NK-92 treated with Interleukin-12 subunit alpha and Interleukin-12 subunit beta, amount 100 ng/mL, for 24 hours (cell line): ENCODE measurements at regions not wholly inside any gene's neighbourhood (a gene's known extent, or its start where the extent isn't known, plus 50 kb on each side); places are given as distances from the start of the nearest gene placed in this dataset.

Experiments used
- DNase-seq: peaks from one replicate; lab custom pipeline; 2025; lab: John Stamatoyannopoulos, UW

GRCh38 chr6:147758303-147758702 lies 249.8 kb downstream of the SAMD5 start:
- no peak for DNase-seq

DNA sequence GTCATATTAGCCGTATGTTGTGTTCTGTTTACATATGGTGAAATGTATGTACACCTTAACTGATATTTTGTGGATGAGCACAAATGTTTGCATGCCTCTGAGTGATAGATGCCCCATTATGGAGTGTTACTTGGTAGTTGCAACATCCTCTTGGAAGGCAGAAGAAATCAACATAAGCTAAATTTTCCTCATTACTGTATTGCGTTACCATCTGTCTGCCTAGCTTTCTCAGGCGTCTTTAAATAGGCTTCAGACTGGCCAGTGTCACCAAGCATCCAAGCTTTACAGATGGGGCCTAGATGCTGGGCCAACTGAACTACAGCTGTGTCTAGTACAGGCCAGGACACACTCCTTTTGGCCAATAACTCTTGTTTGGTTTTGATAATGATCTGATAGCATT lies 250.6 kb downstream of the SAMD5 start:
- no peak for DNase-seq

- DNase-seq, result no peak
Measured at GRCh38 chr6:147759536-147759935, 251.0 kb downstream of the SAMD5 start.

DNA sequence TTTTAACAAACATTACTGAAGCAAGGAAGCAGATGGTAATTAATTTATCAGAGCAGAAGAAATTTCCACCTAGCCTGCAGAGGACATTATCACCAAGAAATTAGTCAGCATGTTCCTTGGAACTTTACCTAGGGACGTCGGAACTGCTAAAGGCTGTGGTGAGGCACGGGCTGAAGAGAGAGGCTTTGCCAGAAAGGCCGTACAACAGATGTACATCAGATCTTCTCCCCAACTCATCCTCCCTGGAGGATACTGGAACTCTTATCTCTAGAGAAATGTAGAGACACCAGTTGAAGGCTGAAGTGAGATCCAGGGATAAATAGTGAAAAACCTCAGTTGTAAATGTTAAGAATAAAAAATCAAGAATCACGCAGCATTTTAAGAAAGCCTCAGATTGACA lies 257.1 kb downstream of the SAMD5 start:
- no peak for DNase-seq

DNA sequence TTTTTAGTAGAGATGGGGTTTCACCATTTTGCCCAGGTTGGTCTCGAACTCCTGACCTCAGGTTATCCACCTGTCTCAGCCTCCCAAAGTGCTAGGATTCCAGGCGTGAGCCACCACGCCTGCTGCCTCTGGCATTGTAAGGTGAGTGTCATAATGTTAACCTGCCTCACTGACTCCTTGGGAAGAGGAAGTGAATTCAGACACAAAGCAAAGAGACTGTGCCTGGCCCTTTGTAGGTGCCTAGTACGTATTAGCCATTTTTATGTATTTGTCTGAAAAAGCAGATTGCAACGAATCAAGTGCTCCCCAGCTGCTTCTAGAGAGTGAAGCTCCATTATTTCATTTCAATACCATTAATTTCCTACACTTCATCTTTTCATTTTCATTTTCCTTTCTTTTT lies 260.5 kb downstream of the SAMD5 start:
- DNase-seq, result no peak

GRCh38 chr6:147769496-147770087 lies 261.1 kb downstream of the SAMD5 start:
- no peak for DNase-seq

DNA sequence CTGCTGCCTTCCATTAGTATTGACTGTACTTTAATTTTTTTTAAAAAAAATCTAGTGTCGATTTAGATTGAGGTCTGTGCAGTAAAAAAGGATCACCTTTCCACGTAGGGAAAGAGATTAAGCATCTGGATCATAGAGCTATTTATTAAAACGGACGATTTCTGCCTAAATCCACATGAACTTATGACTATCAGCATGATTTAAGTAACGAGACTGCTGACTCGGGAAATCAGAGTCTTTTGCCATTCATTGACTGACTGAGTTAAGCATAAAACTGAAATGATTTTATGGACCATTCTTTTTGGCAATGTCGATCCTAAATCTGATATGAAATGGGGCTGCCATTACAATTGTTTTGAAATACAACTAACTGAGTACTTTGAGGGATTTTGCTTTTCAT lies 261.7 kb downstream of the SAMD5 start:
- DNase-seq, result no peak

- DNase-seq, result no peak
Measured at GRCh38 chr6:147772724-147773123, 264.2 kb downstream of the SAMD5 start.

GRCh38 chr6:147774856-147775255 lies 266.4 kb downstream of the SAMD5 start:
- DNase-seq, result no peak

GRCh38 chr6:147776631-147777213 lies 268.2 kb downstream of the SAMD5 start:
- no peak for DNase-seq

DNA sequence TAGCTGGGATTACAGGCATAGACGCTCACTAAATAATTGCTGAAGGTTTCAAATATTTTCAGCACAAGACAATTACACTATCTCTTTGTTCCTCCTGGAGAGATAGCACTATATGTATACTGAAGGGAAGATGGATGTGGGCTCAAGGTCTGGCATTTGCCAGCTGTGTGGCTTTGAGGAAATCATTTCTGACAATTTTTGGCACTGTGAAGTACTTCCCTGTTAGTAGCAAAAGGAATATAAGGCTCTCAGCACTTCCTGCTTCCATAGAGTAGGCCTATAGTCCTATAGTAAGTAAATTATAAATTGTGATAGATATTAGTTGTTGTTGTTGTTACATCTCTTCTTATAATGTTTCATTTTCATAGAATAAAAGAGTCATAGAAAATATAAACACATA lies 271.1 kb downstream of the SAMD5 start:
- no peak for DNase-seq

- DNase-seq, result no peak
Measured at GRCh38 chr6:147782302-147782701, 273.8 kb downstream of the SAMD5 start.

GRCh38 chr6:147784371-147784770 lies 275.9 kb downstream of the SAMD5 start:
- no peak for DNase-seq

- DNase-seq, result no peak
Measured at GRCh38 chr6:147787417-147787816, 278.9 kb downstream of the SAMD5 start.

DNA sequence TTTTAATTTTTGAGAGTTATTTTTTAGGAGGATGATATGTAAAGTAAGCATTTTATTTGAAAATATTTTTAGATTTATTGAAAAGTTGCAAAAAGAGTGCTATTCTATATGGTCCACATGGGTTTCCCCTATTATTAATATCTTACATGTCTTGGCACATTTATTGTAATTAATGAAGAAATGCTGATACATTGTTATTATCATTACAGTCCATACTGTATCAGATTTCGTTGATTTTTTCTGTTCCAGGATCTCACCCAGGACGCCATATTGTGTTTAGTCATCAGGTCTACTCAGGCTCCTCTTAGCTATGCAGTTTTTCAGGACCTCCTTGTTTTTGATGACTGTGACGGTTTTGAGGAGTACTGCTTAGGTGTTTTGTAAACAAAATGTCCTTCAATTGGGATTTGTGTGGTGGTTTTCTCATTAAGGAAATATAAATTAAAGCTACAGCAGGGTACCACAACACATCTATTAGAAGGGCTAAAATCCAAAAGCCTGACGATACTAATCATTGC lies 281.0 kb downstream of the SAMD5 start:
- no peak for DNase-seq

DNA sequence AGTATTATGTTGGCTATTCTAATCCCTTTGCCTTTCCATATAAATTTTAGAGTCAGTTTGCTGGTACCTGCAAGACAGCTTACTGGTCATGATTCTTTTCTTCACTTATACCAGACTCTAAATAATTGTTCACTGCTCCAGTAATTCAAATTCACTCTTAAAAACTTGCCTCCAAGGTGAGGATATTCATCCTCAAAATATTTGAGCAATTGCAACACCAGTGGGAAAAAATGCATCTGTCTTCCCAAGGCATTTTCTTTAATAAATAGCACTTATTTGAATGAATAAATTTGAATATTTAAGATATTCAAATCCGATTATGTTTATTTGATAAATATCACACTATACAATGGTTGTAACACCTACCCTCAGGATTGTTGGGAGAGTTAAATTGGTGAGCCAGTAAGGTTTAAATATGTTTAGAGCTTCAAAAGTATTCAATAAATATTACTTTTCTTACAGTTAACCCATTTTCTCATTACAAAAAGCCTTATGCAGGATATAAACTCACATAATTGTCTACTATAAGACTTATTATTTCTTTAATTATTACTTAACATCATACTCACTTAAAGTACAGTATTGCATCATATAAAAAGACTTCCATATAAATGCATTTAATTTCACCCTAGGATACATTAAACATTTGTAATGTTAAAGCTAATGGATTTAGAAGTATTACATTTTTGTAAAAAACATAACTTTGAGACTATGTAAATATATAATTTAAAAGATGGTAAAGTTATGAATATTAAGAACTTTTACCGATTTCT lies 285.6 kb downstream of the SAMD5 start:
- no peak for DNase-seq

GRCh38 chr6:147802459-147802858 lies 294.0 kb downstream of the SAMD5 start:
- no peak for DNase-seq

DNA sequence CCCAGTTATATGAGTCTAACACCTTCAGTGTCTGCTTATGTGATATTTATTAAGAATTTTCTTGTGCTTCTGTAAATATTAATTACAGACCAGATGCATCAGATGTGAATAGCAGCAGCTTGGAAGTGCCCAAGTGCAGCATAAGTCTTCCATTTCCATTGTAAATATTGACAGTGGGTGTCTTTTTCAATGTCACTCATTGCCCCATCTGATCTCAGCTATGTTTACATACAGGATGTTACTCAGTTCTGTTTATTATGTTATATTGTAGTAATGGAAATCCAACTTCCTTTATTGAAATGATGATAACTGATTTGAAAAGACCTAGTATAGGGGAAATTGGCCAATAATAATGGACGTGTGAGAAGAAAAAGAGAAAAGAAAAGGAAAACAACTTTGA lies 296.7 kb downstream of the SAMD5 start:
- DNase-seq, result no peak

- DNase-seq, result no peak
Measured at GRCh38 chr6:147806697-147807096, 298.2 kb downstream of the SAMD5 start.

- no peak for DNase-seq
Measured at GRCh38 chr6:147808640-147809039, 300.1 kb downstream of the SAMD5 start.

GRCh38 chr6:147811913-147812629 lies 303.6 kb downstream of the SAMD5 start:
- no peak for DNase-seq

GRCh38 chr6:147817042-147817689 lies 308.7 kb downstream of the SAMD5 start:
- DNase-seq, result no peak
